GM19468 (cell line): ENCODE measurements at regions not wholly inside any gene's neighbourhood (a gene's known extent, or its start where the extent isn't known, plus 50 kb on each side); places are given as distances from the start of the nearest gene placed in this dataset.
"Not testable (repeated sequence)": the region's sequence is repeated elsewhere in the genome, so short reads cannot be mapped to it uniquely, and the experiment has no call there.

Source experiments
- ATAC-seq: cut with Tn5 transposase; IDR thresholded peaks from one replicate; pipeline ENCODE4 v1.9.1; 2021; ENCODE audit warnings: mild to moderate bottlenecking, moderate library complexity, moderate number of reproducible peaks; ENCODE audit not compliant: unreplicated experiment; ENCODE audit errors: extremely low read depth

GRCh38 chr12:131192951-131193350 lies 239.2 kb downstream of the ADGRD1 start:
- no peak for ATAC-seq

DNA sequence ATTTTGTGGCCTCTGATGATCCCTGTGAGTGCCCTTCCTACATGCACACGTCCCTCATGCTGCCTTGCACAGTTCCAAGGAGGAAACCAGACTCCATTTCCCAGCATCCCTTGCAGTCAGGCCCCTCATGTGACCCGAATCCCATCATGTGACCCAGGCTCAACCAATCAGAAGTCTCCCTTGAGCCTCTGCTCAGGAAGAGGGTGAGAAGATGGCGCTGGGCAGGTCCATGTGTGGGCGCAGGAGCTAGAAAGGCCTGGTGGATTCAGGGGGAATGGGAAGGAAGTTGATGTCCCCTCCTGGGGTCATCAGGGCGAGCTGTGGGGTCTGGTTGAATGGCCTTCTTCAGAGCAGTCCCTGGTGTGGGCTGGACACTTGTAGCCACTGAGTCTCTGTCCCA lies 240.5 kb downstream of the ADGRD1 start:
- ATAC-seq: no peak

DNA sequence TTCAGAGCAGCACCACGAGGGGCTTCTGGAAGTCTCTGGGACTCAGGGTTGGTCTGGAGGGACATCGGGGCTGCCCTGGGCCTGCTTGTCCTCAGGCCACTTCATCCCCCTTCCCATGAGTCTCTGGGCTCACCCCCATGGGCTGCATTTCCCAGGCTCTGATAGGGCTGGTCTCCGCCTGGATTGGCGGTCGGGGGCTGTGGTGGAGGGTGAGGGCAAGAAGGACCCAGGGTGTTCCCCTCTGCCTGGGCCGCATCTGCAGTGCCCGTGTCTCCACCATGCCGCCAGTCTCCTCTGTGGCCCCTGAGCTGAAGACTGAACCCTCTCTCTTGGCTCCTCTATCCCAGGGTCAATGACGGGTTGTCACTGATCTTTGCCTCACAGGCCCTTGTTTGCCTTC lies 242.1 kb downstream of the ADGRD1 start:
- no peak for ATAC-seq

GRCh38 chr12:131196220-131196619 lies 242.5 kb downstream of the ADGRD1 start:
- ATAC-seq: no peak

DNA sequence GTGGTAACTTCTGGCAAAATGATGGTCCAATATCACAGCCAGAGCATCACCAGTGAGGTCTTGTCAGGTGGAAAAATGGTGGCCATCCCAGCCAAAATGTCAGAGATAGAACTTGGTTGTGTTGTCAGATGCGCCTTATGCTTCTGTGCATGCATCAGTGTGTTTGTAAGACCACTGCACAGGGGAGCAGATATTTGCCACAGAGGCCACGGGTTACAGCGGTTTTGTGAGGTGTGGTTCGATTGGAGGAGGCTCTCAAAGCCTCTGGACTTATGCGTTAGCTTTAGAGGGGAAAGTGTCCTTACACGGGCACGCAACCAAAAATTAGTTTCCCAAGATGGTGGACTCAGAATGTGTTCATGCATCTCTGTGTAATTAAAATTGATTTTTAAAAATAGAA lies 243.8 kb downstream of the ADGRD1 start:
- ATAC-seq: no peak

GRCh38 chr12:131199221-131199620 lies 245.5 kb downstream of the ADGRD1 start:
- no peak for ATAC-seq

- not testable (repeated sequence) for ATAC-seq
Measured at GRCh38 chr12:131201912-131202311, 248.2 kb downstream of the ADGRD1 start.

DNA sequence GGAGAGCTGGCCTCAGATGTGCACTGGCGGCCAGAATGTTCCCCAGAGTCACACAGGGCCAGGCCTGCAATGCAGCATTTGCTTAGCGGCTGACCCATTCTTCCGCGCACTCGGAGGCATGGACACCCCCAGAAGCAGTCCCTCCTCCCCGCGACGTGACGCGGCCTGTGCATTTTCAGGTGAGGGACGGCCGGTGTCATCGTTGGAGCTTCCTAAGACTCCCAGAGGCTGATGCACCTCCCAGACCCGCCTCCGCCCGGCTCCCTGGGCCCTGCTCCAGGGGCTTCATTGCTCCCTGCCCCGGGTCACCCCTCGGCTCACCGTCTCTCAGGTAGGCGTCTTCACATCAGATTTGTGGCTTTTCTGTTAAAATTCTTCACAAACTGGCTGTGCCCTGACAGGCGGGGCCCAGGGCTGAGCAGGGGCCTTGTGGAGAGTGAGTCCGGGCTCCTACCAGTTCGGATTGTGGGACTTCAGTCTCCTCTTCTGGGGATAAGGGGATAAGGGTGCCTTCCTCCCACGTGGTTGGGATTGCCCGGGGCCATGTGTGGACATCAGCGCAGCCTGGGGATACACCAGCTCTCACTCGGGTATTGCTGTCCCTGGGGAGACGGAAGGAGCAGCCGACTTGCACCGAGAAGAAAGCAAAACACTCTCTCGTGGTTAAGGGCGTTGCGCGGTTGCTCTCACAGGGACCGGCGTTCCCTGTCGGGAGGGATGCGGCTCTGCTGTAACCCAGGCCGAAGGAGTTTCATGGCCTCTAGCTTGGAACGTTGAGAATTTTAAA lies 249.1 kb downstream of the ADGRD1 start:
- ATAC-seq: no peak

DNA sequence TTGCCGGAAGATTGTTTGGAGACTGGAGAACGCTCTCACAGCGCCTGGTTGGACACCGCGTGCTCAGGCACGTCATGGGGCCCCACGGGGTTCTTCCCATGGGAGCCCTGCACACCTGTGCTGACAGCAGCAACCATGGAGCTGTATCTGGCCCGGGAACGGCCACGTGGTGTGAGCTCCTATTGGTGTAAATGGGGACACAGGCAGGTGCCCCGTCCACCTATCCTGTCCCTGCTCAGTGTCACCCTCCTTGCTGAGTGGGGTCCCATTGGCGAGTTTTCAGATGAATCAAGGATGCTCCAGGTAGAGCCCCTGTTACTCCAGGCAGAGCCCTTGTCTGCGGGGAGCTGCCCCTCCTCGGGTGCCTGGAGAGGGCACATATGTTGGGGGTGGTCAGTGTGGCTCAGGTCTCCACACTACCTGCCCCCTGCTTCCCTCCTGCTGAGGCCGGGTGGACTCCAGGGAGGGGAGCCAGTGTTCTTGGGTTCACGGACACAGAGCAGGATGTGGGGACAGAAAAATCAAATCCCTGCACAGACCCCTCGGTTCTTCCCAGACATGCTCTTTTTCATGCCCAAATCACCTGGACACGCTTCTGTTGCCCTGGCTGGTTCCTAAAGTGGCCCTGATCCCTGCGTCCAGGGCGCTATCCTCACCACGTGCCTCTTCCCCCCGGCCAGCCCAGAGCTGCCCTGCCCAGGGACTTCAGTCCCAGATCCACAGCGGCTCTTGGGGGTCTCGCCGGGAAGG lies 250.1 kb downstream of the ADGRD1 start:
- ATAC-seq: no peak

DNA sequence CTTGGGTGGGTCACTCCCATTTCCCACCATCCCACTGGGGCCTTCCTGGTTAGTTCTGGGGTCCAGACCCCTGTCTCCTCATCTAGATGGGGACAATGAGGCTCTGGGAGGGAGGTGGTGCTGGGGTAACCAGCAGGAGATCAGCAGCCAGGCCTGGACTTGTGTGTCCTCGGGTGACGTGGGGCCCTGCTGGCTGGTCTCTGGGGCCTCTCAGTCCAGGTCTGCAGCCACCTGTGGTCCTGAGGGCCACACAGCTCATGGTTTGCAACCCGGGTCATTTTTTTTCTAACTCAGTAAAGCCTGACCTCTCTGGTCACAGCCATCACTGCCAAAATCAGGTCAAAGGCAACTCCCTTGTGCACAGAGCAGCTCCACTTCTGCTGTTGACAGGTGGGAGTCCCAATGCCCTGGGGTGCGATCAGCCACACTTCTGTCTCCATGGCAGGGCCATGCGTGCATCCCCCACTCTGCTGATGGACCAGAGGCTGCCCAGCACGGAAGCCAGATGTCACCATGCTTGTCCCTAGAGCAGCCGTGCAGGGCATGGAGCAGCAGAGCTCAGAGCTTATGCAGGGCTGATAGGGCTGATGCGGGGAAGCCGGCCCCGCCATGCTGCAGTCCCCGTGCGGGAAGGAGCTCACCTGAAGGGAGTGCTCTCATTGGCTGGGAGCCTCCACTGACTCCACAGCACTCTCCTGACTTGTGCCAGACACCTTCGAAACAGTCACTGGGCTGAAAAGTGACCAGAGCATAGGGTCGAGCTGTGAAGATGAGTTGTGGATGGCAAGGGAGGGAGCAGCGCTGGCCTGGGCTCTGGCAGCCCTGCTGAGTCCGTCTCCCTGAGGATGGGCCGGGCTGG lies 250.9 kb downstream of the ADGRD1 start:
- no peak for ATAC-seq

- ATAC-seq: not testable (repeated sequence)
Measured at GRCh38 chr12:131205275-131205933, 251.7 kb downstream of the ADGRD1 start.

GRCh38 chr12:131206630-131207299 lies 253.1 kb downstream of the ADGRD1 start:
- ATAC-seq: not testable (repeated sequence)

- ATAC-seq: not testable (repeated sequence)
Measured at GRCh38 chr12:131207300-131207660, 253.6 kb downstream of the ADGRD1 start.

- not testable (repeated sequence) for ATAC-seq
Measured at GRCh38 chr12:131207841-131208240, 254.1 kb downstream of the ADGRD1 start.

DNA sequence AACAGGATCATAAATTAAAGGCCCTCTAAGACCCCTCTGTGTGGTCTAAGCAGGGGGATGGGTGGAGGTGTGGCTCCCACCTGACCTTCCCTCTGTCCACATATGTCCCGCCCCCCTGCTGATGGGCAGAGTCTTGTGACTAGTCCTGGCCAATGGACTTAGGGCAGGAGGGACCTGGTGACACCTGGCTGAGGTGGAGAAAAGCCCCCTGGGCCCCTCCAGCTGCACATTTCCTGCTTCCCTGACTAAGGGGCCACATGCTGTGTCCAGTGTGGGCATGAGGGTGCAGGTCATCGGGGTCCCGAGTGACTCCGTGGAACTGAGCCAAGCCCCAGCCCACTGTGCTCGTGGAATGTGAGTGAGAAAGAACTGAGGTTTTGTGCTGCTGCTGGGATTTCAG lies 254.7 kb downstream of the ADGRD1 start:
- ATAC-seq: no peak

DNA sequence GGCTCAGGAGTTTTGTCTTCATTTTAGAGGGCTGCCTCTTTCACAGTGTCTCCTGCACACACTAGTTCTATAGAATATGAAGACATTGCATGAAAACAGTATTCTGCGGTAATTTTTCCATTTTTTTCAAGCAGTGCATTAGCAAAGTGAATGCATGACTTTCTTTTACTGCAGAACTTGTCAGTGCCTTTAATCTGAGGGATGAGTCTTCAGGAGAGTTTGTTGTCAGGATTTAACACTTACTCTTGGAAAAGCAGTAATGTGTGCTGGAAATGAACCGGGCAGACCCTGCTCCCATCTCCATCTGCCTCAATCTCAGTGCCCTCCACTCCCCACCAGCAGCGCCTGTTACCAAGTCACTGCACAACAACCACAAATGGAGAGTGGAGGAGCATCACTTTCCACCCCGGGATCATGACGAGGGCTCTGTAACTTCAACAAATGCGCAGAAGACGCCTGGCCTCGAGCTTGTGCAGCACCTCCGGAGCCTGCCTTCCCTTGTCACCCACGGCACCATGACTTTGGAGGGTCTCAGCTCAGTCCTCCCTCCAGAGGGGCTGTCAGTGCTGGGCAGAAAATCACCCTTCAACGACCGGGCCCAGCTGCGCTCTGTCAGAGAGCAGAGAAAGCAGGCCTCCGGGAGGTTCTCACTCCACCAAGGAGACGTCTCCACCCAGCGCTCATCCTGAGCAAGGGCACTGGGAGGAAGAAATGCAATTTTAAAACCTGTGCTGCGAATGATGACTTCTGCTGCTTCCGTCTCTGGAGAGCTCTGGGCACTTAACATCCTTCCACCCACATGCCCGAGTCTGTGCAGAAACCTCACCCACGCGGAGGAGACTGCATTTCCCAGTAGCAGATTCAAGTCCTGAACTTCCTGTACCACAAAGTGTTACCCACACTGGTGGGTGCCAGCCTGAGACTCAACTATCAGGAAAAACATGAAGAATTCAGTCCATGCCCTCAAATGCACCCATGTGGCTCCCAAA lies 255.7 kb downstream of the ADGRD1 start:
- ATAC-seq: no peak

DNA sequence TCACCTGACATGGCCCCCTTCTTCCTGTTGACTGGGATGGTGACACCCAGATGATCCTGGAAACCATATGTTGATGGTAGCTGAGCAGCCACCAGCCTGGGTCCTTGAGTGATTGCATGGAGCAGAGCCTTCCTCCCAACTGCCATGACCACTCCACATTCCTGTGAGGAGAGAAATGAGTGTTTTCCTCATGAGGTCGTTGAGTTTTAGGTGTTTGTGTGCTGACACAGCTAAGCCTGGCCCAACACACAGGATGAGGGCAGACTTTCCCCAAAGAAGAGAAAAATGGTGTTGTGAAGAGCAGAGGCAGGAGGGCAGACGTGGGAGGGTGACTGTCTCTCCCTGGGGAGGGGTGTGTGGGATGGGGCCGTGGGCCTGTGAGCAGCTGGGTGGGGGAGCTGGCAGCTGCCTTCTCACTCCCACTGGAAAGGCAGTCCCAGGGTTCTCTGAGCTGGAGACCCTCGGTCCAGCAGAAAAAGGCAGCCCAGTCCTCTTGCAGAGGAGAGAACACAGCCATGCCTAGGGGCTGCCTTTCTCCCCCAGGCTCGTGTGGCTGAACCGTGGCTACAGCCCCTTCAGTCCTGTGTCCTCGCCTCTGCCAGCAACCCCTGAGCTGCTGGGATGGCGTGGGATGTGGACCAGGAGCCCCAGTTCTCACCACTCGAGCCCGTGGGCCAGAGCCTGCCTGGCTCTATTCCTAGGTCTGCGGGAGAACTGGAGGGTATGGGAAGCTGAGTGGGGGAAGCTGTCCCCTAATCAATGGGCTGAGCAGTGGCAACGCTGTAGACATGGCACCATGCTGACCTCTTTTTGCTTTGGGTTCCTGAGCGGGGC lies 257.0 kb downstream of the ADGRD1 start:
- no peak for ATAC-seq
